ENCODE measurements at regions not wholly inside any gene's neighbourhood (a gene's known extent, or its start where the extent isn't known, plus 50 kb on each side); places are given as distances from the start of the nearest gene placed in this dataset.

GRCh38 chr21:20570824-20571232 lies 427.4 kb upstream of the NCAM2 start:
- Histone ChIP-seq H3K4me1 (replicated peaks in 1 of 2; ENCODE audit: control insufficient read depth in 2 of 2, insufficient read depth in 2 of 2, low read length in 2 of 2) (no peaks in the 10 kb centered on the region), H3K4me3 (no peak overlapping the region), H3K4me2 (ENCODE audit: insufficient read depth, low read length) (no peak overlapping the region), H3K27ac (ENCODE audit: extremely low read depth, low read depth, low read length) (no peak overlapping the region), H3K36me3 (ENCODE audit: control insufficient read depth, insufficient read depth, low read length) (no peaks in the 10 kb centered on the region), H3K79me2 (ENCODE audit: control insufficient read depth, insufficient read depth, low read length) (no peaks in the 10 kb centered on the region), H3K9me1 (ENCODE audit: control insufficient read depth, insufficient read depth, low read length) (no peaks in the 10 kb centered on the region), H2AFZ (ENCODE audit: low read depth, low read length) (no peak overlapping the region), H4K20me1 (replicated peaks; ENCODE audit: control insufficient read depth, insufficient read depth, low read length) (no peaks in the 10 kb centered on the region), H3K9me3 (replicated peaks; ENCODE audit: control insufficient read depth, insufficient read depth, low read depth, low read length) (no peaks in the 10 kb centered on the region), H3K27me3 (ENCODE audit: control insufficient read depth in 2 of 2, insufficient read depth in 2 of 2, low read length in 2 of 2) (no peaks in the 10 kb centered on the region), H3K9ac (ENCODE audit: insufficient read depth in 1 of 2, low read depth in 2 of 2, low read length in 2 of 2) (no peak overlapping the region)
- TF ChIP-seq CEBPB (tag; IDR thresholded peaks at IDR 0.05) (no peak), NCOA4 (IDR thresholded peaks at IDR 0.05; ENCODE audit: partially characterized antibody) (no peak), FIP1L1 (IDR thresholded peaks at IDR 0.05; ENCODE audit: low read depth, low read length, poor library complexity, severe bottlenecking) (no peak), TEAD4 (IDR thresholded peaks at IDR 0.05; ENCODE audit: low read length) (peak; percentile 29; the same call in 1 of the 2 replicates), TEAD4 (CRISPR knock-in tag; IDR thresholded peaks at IDR 0.05; ENCODE audit: borderline replicate concordance) (no peak), CC2D1A (IDR thresholded peaks at IDR 0.05) (no peak), RAD21 (CRISPR knock-in tag; conservative IDR thresholded peaks at IDR 0.05 in 1 of 2, IDR thresholded peaks at IDR 0.05 in 1 of 2) (0 out of 4 replicates have a peak, but pooled peaks of 1 of the 2 experiments have one; percentile 3), FOSL1 (tag; conservative IDR thresholded peaks at IDR 0.05) (0 out of 2 replicates have a peak, but pooled peaks have one; percentile 30), CBFA2T3 (IDR thresholded peaks at IDR 0.05) (peak; percentile 71), TAL1 (IDR thresholded peaks at IDR 0.05) (peak; percentile 34), TCF3 (CRISPR knock-in tag; IDR thresholded peaks at IDR 0.05) (peak; percentile 72), ADNP (tag; IDR thresholded peaks at IDR 0.05) (0 out of 2 replicates have a peak, but pooled peaks have one; percentile 16), CBFA2T2 (conservative IDR thresholded peaks at IDR 0.05) (peak; percentile 42; the same call in 1 of the 2 replicates), RBM25 (IDR thresholded peaks at IDR 0.05; ENCODE audit: low read depth, low read length, severe bottlenecking) (peak; percentile 6)
- TF ChIP-seq, protein P1, sequence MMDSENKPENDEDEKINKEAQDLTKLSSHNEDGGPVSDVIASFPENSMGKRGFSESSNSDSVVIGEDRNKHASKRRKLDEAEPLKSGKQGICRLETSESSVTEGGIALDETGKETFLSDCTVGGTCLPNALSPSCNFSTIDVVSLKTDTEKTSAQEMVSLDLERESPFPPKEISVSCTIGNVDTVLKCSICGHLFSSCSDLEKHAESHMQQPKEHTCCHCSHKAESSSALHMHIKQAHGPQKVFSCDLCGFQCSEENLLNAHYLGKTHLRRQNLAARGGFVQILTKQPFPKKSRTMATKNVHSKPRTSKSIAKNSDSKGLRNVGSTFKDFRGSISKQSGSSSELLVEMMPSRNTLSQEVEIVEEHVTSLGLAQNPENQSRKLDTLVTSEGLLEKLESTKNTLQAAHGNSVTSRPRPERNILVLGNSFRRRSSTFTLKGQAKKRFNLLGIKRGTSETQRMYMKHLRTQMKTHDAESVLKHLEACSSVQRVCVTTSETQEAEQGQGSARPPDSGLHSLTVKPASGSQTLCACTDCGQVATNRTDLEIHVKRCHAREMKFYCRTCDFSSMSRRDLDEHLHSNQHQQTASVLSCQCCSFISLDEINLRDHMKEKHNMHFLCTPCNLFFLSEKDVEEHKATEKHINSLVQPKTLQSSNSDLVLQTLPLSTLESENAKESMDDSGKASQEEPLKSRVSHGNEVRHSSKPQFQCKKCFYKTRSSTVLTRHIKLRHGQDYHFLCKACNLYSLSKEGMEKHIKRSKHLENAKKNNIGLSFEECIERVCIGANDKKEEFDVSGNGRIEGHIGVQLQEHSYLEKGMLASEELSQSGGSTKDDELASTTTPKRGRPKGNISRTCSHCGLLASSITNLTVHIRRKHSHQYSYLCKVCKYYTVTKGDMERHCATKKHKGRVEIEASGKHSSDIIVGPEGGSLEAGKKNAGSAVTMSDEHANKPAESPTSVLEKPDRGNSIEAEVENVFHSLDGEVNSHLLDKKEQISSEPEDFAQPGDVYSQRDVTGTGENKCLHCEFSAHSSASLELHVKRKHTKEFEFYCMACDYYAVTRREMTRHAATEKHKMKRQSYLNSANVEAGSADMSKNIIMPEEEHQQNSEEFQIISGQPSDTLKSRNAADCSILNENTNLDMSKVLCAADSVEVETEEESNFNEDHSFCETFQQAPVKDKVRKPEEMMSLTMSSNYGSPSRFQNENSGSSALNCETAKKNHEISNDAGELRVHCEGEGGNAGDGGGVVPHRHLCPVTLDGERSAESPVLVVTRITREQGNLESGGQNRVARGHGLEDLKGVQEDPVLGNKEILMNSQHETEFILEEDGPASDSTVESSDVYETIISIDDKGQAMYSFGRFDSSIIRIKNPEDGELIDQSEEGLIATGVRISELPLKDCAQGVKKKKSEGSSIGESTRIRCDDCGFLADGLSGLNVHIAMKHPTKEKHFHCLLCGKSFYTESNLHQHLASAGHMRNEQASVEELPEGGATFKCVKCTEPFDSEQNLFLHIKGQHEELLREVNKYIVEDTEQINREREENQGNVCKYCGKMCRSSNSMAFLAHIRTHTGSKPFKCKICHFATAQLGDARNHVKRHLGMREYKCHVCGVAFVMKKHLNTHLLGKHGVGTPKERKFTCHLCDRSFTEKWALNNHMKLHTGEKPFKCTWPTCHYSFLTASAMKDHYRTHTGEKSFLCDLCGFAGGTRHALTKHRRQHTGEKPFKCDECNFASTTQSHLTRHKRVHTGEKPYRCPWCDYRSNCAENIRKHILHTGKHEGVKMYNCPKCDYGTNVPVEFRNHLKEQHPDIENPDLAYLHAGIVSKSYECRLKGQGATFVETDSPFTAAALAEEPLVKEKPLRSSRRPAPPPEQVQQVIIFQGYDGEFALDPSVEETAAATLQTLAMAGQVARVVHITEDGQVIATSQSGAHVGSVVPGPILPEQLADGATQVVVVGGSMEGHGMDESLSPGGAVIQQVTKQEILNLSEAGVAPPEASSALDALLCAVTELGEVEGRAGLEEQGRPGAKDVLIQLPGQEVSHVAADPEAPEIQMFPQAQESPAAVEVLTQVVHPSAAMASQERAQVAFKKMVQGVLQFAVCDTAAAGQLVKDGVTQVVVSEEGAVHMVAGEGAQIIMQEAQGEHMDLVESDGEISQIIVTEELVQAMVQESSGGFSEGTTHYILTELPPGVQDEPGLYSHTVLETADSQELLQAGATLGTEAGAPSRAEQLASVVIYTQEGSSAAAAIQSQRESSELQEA (IDR thresholded peaks at IDR 0.05; ENCODE audit: low read depth): no peak
- no TSS peak for BruUV-seq (replicated peaks)
- ATAC-seq (peak; percentile 63), DNase-seq (ENCODE audit: extremely low read depth in 1 of 4, low spot score in 3 of 4) (peak; percentile 23 to 68 (median 28)), FAIRE-seq (no peak)
- intact Hi-C loops (cut with micrococcal nuclease): no loop called here
- WGBS (ENCODE audit: insufficient coverage, low coverage, missing lambda C conversion rate): 0% methylated on average over 2 of the region's 2 CpGs
- in situ Hi-C loops (cut with MboI): no loop called here
- POLR2A ChIA-PET: no interaction called here
- CTCF ChIA-PET (ENCODE audit: low intra/inter-chr PET ratio): no interaction called here

Measured in K562 (cell line).